ENCODE measurements at regions not wholly inside any gene's neighbourhood (a gene's known extent, or its start where the extent isn't known, plus 50 kb on each side); places are given as distances from the start of the nearest gene placed in this dataset.

DNA sequence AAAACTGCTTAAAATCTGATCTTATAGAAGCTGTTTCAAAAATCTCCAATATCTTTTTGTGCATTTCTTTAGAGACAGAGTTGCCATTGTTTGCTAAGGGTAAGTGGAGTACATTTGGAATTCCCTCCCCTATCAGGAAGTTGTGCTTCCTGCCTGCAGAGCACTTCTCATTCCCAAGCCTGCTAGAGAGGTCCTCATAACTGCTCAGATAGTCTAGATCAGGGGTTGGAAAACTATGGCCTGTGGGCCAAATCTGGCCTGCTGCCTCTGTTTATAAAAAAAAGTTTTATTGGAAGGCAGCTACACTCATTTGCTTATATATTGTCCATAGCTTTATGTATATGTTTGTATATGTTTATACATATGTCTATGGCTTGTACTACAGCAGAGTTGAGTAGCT, 333.7 kb upstream of the PROK2 start:
- TF ChIP-seq, protein P1, sequence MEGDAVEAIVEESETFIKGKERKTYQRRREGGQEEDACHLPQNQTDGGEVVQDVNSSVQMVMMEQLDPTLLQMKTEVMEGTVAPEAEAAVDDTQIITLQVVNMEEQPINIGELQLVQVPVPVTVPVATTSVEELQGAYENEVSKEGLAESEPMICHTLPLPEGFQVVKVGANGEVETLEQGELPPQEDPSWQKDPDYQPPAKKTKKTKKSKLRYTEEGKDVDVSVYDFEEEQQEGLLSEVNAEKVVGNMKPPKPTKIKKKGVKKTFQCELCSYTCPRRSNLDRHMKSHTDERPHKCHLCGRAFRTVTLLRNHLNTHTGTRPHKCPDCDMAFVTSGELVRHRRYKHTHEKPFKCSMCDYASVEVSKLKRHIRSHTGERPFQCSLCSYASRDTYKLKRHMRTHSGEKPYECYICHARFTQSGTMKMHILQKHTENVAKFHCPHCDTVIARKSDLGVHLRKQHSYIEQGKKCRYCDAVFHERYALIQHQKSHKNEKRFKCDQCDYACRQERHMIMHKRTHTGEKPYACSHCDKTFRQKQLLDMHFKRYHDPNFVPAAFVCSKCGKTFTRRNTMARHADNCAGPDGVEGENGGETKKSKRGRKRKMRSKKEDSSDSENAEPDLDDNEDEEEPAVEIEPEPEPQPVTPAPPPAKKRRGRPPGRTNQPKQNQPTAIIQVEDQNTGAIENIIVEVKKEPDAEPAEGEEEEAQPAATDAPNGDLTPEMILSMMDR (IDR thresholded peaks at IDR 0.05; ENCODE audit: extremely low read depth in 1 of 2, insufficient read depth in 1 of 2, low read depth in 1 of 2, low read length in 2 of 2), result no peak
- no peak for TF ChIP-seq POLR2AphosphoS5 (IDR thresholded peaks at IDR 0.05; ENCODE audit: insufficient read depth, low read depth, low read length)

Data from endothelial cell of umbilical vein (primary cell).